Body of pancreas (tissue), 4 donors: ENCODE measurements at regions not wholly inside any gene's neighbourhood (a gene's known extent, or its start where the extent isn't known, plus 50 kb on each side); places are given as distances from the start of the nearest gene placed in this dataset.

ENCODE experiments used
- ATAC-seq: fragments of 150-250 bp; one replicate; pipeline ENCODE4 v1.9.1; 2016
- DNase-seq, 4 donors: peaks; one replicate each; pipeline ENCODE4 v3.0.0-alpha.2; 2019
- H3K27ac ChIP-seq, 4 donors: fragments of 200-600 bp; sonication (generic); 1 replicate in 3 of 4; 2 replicates in 1 of 4; pipeline versions ENCODE4 v1.5.1 to v1.6.1; 2016 to 2019; ENCODE audit warnings: mild to moderate bottlenecking in 1 of 4, mixed read lengths in 1 of 4, moderate library complexity in 1 of 4
- H3K27me3 ChIP-seq, 2 donors: fragments of 200-600 bp; sonication (generic); one replicate each; pipeline ENCODE4 v1.6.0; 2016; ENCODE audit warnings: mild to moderate bottlenecking in 1 of 2
- H3K36me3 ChIP-seq, 2 donors: fragments of 200-600 bp; sonication (generic); replicated peaks in 1 of 2; 2 replicates each; pipeline ENCODE4 v1.5.1; 2016; ENCODE audit warnings: low read depth in 2 of 2; ENCODE audit not compliant: insufficient read depth in 1 of 2
- H3K4me1 ChIP-seq: fragments of 200-600 bp; sonication (generic); one replicate; pipeline ENCODE4 v1.6.0; 2016
- H3K4me3 ChIP-seq, 2 donors: fragments of 200-600 bp; sonication (generic); 1 replicate in 1 of 2; 2 replicates in 1 of 2; pipeline ENCODE4 v1.5.1; 2016 to 2019
- H3K9me3 ChIP-seq, 3 donors: fragments of 200-600 bp; sonication (generic); 1 replicate in 2 of 3; 2 replicates in 1 of 3; pipeline ENCODE4 v1.5.1; 2016
- POLR2A ChIP-seq, 3 donors: fragments of 450-650 bp; IDR thresholded peaks; one replicate each; pipeline ENCODE4 v1.6.1; 2016; ENCODE audit warnings: antibody characterized with exemption in 3 of 3, mild to moderate bottlenecking in 2 of 3
- WGBS, 2 donors: methylation state at CpG; one replicate each; pipeline ENCODE4 v1.1.5; 2017; 5-methylcytosine and 5-hydroxymethylcytosine counted together
- intact Hi-C: fragments of 100-400 bp; cut with DNase I; formaldehyde crosslinking; loops from one replicate; pipeline ENCODE4 v1.15.1; 2023
- TF ChIP-seq, protein P1 (sequence below), 7 experiments: fragments of 450-650 bp in 4 of 7; fragments of 200-600 bp in 3 of 7; sonication (generic) in 3 of 7; IDR thresholded peaks; one replicate each; pipeline ENCODE4 v1.5.1; 2016 to 2019; ENCODE audit warnings: antibody characterized with exemption in 7 of 7

DNA sequence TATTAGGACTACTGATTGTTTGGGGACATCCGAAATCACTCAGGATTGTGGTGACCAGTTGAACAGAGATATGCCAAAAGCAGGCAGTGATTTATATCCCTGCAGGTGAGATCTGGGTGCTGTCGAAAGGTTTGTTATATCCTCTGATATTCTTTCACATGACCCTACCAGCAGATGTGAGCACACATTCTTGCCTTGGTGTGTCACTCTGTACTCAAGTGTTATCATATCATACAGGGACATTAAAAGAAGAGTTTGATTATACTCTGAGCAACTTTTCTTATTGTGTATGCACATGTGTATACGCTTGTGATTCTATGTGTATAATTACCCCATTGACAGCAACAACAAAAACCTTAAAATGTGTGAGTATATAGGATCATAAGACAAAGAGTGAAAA, 381.2 kb upstream of the IGFBP7 start:
- intact Hi-C loops, result no loop called here
- Histone ChIP-seq H3K4me1 (no peaks in the 10 kb centered on the region), H3K36me3 (no peaks in the 10 kb centered on the region), H3K27me3 (no peaks in the 10 kb centered on the region), H3K4me3 (no peak overlapping the region), H3K27ac (no peak overlapping the region), H3K9me3 (no peaks in the 10 kb centered on the region)
- WGBS, 2 donors, result 52 to 54% methylated on average over 3 of the region's 3 CpGs
- no peak for ATAC-seq
- TF ChIP-seq POLR2A (IDR thresholded peaks at IDR 0.05), result no peak
- TF ChIP-seq, protein P1, sequence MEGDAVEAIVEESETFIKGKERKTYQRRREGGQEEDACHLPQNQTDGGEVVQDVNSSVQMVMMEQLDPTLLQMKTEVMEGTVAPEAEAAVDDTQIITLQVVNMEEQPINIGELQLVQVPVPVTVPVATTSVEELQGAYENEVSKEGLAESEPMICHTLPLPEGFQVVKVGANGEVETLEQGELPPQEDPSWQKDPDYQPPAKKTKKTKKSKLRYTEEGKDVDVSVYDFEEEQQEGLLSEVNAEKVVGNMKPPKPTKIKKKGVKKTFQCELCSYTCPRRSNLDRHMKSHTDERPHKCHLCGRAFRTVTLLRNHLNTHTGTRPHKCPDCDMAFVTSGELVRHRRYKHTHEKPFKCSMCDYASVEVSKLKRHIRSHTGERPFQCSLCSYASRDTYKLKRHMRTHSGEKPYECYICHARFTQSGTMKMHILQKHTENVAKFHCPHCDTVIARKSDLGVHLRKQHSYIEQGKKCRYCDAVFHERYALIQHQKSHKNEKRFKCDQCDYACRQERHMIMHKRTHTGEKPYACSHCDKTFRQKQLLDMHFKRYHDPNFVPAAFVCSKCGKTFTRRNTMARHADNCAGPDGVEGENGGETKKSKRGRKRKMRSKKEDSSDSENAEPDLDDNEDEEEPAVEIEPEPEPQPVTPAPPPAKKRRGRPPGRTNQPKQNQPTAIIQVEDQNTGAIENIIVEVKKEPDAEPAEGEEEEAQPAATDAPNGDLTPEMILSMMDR (IDR thresholded peaks at IDR 0.05), result no peak
- no peak for DNase-seq

DNA sequence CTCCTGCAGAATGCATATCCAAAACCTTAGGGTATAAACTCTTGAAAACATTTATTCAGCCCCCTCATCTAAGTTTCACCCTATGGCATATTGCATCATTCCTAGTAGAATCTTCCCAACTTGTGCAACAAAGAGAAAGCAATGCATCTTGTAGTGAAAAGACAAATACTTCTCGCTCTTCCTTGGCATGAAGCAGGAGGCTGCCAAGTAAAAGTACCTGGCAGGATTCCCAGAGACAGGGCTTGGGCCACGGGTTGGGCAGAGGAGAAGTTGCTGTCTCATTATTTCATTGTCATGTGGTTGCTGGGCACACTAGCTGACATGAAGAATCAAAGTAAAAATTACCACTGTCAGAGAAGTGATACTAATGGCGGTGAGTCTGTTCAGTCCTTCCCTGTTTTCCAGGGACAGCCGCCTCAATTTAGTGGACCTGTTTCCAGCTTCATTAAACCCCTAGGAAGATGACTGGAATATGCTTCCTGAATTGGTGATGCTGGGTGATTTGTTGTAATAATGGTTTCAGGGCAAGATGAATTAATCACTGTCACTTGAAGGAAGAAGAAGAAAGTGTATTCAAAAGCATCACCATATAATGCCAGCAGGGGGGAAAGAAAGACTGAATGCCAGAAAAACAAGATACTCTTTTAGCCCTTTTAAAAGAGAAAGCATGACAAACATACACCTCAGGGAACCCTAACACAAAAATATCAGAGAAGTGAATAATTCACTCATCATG, 380.5 kb upstream of the IGFBP7 start:
- DNase-seq (no peak), ATAC-seq (no peak)
- Histone ChIP-seq H3K9me3 (no peaks in the 10 kb centered on the region), H3K27me3 (no peaks in the 10 kb centered on the region), H3K4me3 (no peak overlapping the region), H3K36me3 (no peaks in the 10 kb centered on the region), H3K4me1 (no peaks in the 10 kb centered on the region), H3K27ac (no peak overlapping the region)
- WGBS, 2 donors, result 51 to 63% methylated on average over 4 of the region's 4 CpGs
- TF ChIP-seq, protein P1 (IDR thresholded peaks at IDR 0.05), result no peak
- TF ChIP-seq POLR2A (IDR thresholded peaks at IDR 0.05), result no peak
- intact Hi-C loops, result no loop called here

DNA sequence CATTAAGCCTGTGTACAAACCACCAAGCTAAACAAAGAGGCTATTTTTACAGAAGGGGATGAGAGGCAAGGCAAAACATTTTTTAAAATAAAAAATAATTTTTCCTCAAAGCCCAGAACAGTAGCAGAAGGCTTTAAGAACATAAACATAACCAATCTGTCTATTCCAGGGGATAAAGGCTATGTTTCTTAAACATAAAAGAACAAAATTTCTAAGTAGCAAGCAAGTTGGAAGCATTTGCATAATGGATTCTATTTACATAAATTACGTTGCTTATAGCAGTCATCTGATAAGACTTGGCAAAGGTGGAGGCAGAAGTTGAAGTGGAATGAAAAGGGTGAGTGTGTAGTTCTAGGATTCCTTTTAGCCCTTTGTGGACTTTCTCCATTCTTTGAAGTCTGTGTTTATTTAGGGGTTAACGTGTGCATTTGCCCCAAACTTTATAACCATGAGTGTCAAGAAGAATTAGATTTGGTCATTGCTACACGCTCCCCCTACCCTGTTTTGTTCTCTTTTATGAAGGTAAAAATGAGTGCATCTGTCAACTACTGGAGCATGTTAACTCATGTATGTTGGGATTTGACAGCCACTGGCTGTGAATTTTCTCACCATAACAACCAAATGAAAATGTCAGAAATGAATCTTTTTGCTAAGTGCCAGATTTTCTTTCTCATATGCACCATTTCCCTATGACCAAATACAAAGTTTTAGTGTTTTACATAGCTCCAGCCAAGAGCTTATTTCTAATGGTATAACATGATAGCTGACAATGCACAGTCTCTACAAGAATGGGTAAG, 378.4 kb upstream of the IGFBP7 start:
- whole genome bisulfite sequencing, 2 donors, result 29 to 41% methylated on average over 3 of the region's 3 CpGs
- no peak for ATAC-seq
- intact Hi-C loops, result no loop called here

DNA sequence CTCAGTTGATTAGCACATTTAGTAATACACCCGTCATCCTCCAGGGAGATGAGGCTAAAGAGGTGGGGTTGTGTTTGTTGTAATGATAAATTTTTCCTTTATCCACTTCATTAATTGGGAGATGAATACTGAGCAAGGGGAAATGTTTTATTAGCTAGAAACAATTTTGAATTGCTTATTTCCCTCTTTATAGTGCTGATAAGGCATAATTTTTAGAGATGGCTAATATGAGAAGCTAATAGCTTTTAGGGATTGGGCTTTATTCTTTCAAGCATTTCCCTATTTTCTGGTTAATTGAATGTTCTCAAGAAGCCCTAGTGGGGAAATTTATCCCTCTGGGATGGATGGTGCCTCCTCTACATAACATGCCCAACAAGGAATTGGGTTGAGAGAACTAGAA, 365.2 kb upstream of the IGFBP7 start:
- TF ChIP-seq POLR2A (IDR thresholded peaks at IDR 0.05), result no peak
- TF ChIP-seq, protein P1 (IDR thresholded peaks at IDR 0.05), result no peak
- Histone ChIP-seq H3K27ac (no peak overlapping the region), H3K36me3 (no peaks in the 10 kb centered on the region), H3K27me3 (no peaks in the 10 kb centered on the region), H3K4me1 (no peaks in the 10 kb centered on the region), H3K4me3 (no peak overlapping the region), H3K9me3 (no peaks in the 10 kb centered on the region)
- DNase-seq (no peak), ATAC-seq (no peak)
- 60 to 74% methylated on average over 1 of the region's 1 CpG for WGBS, 2 donors
- intact Hi-C loops, result no loop called here

More for the DNA sequence above, 378.4 kb upstream of the IGFBP7 start:
- Histone ChIP-seq H3K27ac (no peak overlapping the region), H3K36me3 (no peaks in the 10 kb centered on the region), H3K4me1 (no peaks in the 10 kb centered on the region), H3K9me3 (no peaks in the 10 kb centered on the region), H3K4me3 (no peak overlapping the region), H3K27me3 (no peaks in the 10 kb centered on the region)
- no peak for DNase-seq
- TF ChIP-seq POLR2A (IDR thresholded peaks at IDR 0.05), result no peak
- TF ChIP-seq, protein P1 (IDR thresholded peaks at IDR 0.05), result no peak
